ENCODE measurements at regions not wholly inside any gene's neighbourhood (a gene's known extent, or its start where the extent isn't known, plus 50 kb on each side); places are given as distances from the start of the nearest gene placed in this dataset.

GRCh38 chr11:127492029-127492428, 491.5 kb upstream of the KIRREL3 start:
- POLR2A ChIA-PET, result no interaction called here
- Histone ChIP-seq H3K9me3 (replicated peaks; ENCODE audit: control insufficient read depth, insufficient read depth, low read length) (no peaks in the 10 kb centered on the region), H3K79me2 (ENCODE audit: control insufficient read depth, insufficient read depth, low read length) (no peaks in the 10 kb centered on the region), H3K9ac (replicated peaks; ENCODE audit: extremely low read depth, insufficient read depth, low read length) (no peak overlapping the region), H3K4me1 (ENCODE audit: control insufficient read depth, extremely low read depth, insufficient read depth, low read length) (no peaks in the 10 kb centered on the region), H4K20me1 (replicated peaks; ENCODE audit: control insufficient read depth, extremely low read depth, insufficient read depth, low read length) (no peaks in the 10 kb centered on the region), H2AFZ (ENCODE audit: low read depth, low read length) (no peak overlapping the region), H3K4me2 (ENCODE audit: insufficient read depth, low read length) (no peak overlapping the region), H3K27me3 (ENCODE audit: control insufficient read depth in 2 of 2, insufficient read depth in 2 of 2, low read length in 2 of 2) (no peaks in the 10 kb centered on the region), H3K4me3 (replicated peaks in 1 of 3; ENCODE audit: insufficient read depth in 1 of 3, low read depth in 1 of 3, low read length in 3 of 3) (no peak overlapping the region), H3K27ac (ENCODE audit: insufficient read depth, low read depth, low read length) (no peak overlapping the region), H3K36me3 (ENCODE audit: control insufficient read depth in 2 of 2, extremely low read depth in 1 of 2, insufficient read depth in 2 of 2, low read length in 2 of 2) (no peaks in the 10 kb centered on the region), H3K9me1 (replicated peaks; ENCODE audit: control insufficient read depth, extremely low read depth, insufficient read depth, low read length) (no peaks in the 10 kb centered on the region)
- FAIRE-seq (no peak), DNase-seq (ENCODE audit: low read depth, low spot score) (no peak)
- BruUV-seq (replicated peaks), result no TSS peak
- dilution Hi-C loops (cut with MboI; ENCODE audit: extremely low pct_ligation_motif_present, low sequenced_read_pairs), result no loop called here
- TF ChIP-seq GATA2 (IDR thresholded peaks at IDR 0.05; ENCODE audit: insufficient read depth, insufficient read length, low read depth, low read length), result no peak
- intact Hi-C loops (cut with micrococcal nuclease), result no loop called here
- CTCF ChIA-PET, result no interaction called here

GRCh38 chr11:127491589-127491988, 491.0 kb upstream of the KIRREL3 start:
- H3K79me2 ChIP-seq (ENCODE audit: control insufficient read depth, insufficient read depth, low read length), result no peaks in the 10 kb centered on the region
- H3K27me3 ChIP-seq (ENCODE audit: control insufficient read depth in 2 of 2, insufficient read depth in 2 of 2, low read length in 2 of 2), result no peaks in the 10 kb centered on the region
- ChIA-PET CTCF (no interaction called here), POLR2A (no interaction called here)
- DNase-seq (ENCODE audit: low read depth, low spot score), result no peak
- no TSS peak for BruUV-seq (replicated peaks)
- H3K4me1 ChIP-seq (ENCODE audit: control insufficient read depth, extremely low read depth, insufficient read depth, low read length), result no peaks in the 10 kb centered on the region
- no peak overlapping the region for H3K4me2 ChIP-seq (ENCODE audit: insufficient read depth, low read length)
- no peak for FAIRE-seq
- no peaks in the 10 kb centered on the region for H4K20me1 ChIP-seq (replicated peaks; ENCODE audit: control insufficient read depth, extremely low read depth, insufficient read depth, low read length)
- TF ChIP-seq MAX (IDR thresholded peaks at IDR 0.05; ENCODE audit: insufficient read depth, insufficient read length), result no peak
- no peak for TF ChIP-seq POLR2A (IDR thresholded peaks at IDR 0.05; ENCODE audit: low read depth, low read length)
- TF ChIP-seq POLR2AphosphoS5 (IDR thresholded peaks at IDR 0.05; ENCODE audit: insufficient read depth, low read depth, low read length), result no peak
- no peak for TF ChIP-seq JUN (IDR thresholded peaks at IDR 0.05; ENCODE audit: borderline replicate concordance, insufficient read depth, insufficient read length, low read depth)
- no peak for TF ChIP-seq FOS (IDR thresholded peaks at IDR 0.05; ENCODE audit: borderline replicate concordance, insufficient read depth, low read length)
- no peak for TF ChIP-seq CTCF (IDR thresholded peaks at IDR 0.05; ENCODE audit: extremely low read depth in 1 of 2, insufficient read depth in 1 of 2, low read depth in 1 of 2, low read length in 2 of 2)
- no peak for TF ChIP-seq GATA2 (IDR thresholded peaks at IDR 0.05; ENCODE audit: insufficient read depth, insufficient read length, low read depth, low read length)
- no peak for TF ChIP-seq EZH2 (IDR thresholded peaks at IDR 0.05; ENCODE audit: borderline replicate concordance, low read depth, low read length, severe bottlenecking)
- TF ChIP-seq MYC (IDR thresholded peaks at IDR 0.05; ENCODE audit: low read depth, low read length), result no peak
- dilution Hi-C loops (cut with MboI; ENCODE audit: extremely low pct_ligation_motif_present, low sequenced_read_pairs), result no loop called here
- no peaks in the 10 kb centered on the region for H3K36me3 ChIP-seq (ENCODE audit: control insufficient read depth in 2 of 2, extremely low read depth in 1 of 2, insufficient read depth in 2 of 2, low read length in 2 of 2)
- no peak overlapping the region for H3K4me3 ChIP-seq (replicated peaks in 1 of 3; ENCODE audit: insufficient read depth in 1 of 3, low read depth in 1 of 3, low read length in 3 of 3)
- intact Hi-C loops (cut with micrococcal nuclease), result no loop called here
- no peak overlapping the region for H3K9ac ChIP-seq (replicated peaks; ENCODE audit: extremely low read depth, insufficient read depth, low read length)
- no peaks in the 10 kb centered on the region for H3K9me1 ChIP-seq (replicated peaks; ENCODE audit: control insufficient read depth, extremely low read depth, insufficient read depth, low read length)
- H3K27ac ChIP-seq (ENCODE audit: insufficient read depth, low read depth, low read length), result no peak overlapping the region
- no peaks in the 10 kb centered on the region for H3K9me3 ChIP-seq (replicated peaks; ENCODE audit: control insufficient read depth, insufficient read depth, low read length)
- no peak overlapping the region for H2AFZ ChIP-seq (ENCODE audit: low read depth, low read length)

Data from endothelial cell of umbilical vein (primary cell).